Bronchial epithelial cell (primary cell): ENCODE measurements at regions not wholly inside any gene's neighbourhood (a gene's known extent, or its start where the extent isn't known, plus 50 kb on each side); places are given as distances from the start of the nearest gene placed in this dataset.

Experiments used
- DNase-seq: peaks from one replicate; pipeline ENCODE4 v3.0.0-alpha.2; 2010; ENCODE audit warnings: low read depth
- FAIRE-seq: peaks from 2 replicates; lab custom pipeline; 2011; peaks lifted over from hg19 to GRCh38; lab: Jason Lieb, UNC
- H3K27me3 ChIP-seq: 2 replicates; pipeline ENCODE4 v1.5.1; 2011; ENCODE audit warnings: low read length; ENCODE audit not compliant: control insufficient read depth, insufficient read depth
- H3K36me3 ChIP-seq: 2 replicates; pipeline ENCODE4 v1.5.1; 2011; ENCODE audit warnings: low read length; ENCODE audit not compliant: control insufficient read depth, insufficient read depth
- H3K4me3 ChIP-seq: 2 replicates; pipeline ENCODE4 v1.5.1; 2011; ENCODE audit warnings: mild to moderate bottlenecking, low read depth, low read length, control low read depth
- CTCF ChIP-seq: IDR thresholded peaks from 2 replicates; pipeline ENCODE4 v1.5.1; 2011; ENCODE audit warnings: mild to moderate bottlenecking, moderate library complexity, low read length, control low read depth, inconsistent platforms; ENCODE audit not compliant: insufficient read depth, severe bottlenecking

GRCh38 chr2:236507393-236508085 lies 62.1 kb upstream of the ACKR3 start:
- FAIRE-seq, result no peak
- Histone ChIP-seq H3K27me3 (no peaks in the 10 kb centered on the region), H3K4me3 (peak overlapping the region; percentile 44), H3K36me3 (no peaks in the 10 kb centered on the region)
- DNase-seq, result peak; percentile 71
- no peak for TF ChIP-seq CTCF

GRCh38 chr2:236508466-236508865 lies 61.2 kb upstream of the ACKR3 start:
- H3K36me3 ChIP-seq, result no peaks in the 10 kb centered on the region
- H3K27me3 ChIP-seq, result no peaks in the 10 kb centered on the region
- no peak overlapping the region for H3K4me3 ChIP-seq
- no peak for TF ChIP-seq CTCF
- no peak for DNase-seq
- no peak for FAIRE-seq

GRCh38 chr2:236510034-236510433 lies 59.6 kb upstream of the ACKR3 start:
- FAIRE-seq, result no peak
- H3K36me3 ChIP-seq, result no peaks in the 10 kb centered on the region

GRCh38 chr2:236511266-236511665 lies 58.4 kb upstream of the ACKR3 start:
- DNase-seq, result no peak
- H3K36me3 ChIP-seq, result no peaks in the 10 kb centered on the region
- no peak overlapping the region for H3K4me3 ChIP-seq
- TF ChIP-seq CTCF, result no peak
- no peaks in the 10 kb centered on the region for H3K27me3 ChIP-seq
- no peak for FAIRE-seq

More at GRCh38 chr2:236510034-236510433, 59.6 kb upstream of the ACKR3 start:
- no peak for DNase-seq
- Histone ChIP-seq H3K27me3 (no peaks in the 10 kb centered on the region), H3K4me3 (no peak overlapping the region)
- TF ChIP-seq CTCF, result no peak

GRCh38 chr2:236512267-236512666 lies 57.4 kb upstream of the ACKR3 start:
- DNase-seq, result no peak
- FAIRE-seq, result no peak
- no peak for TF ChIP-seq CTCF
- Histone ChIP-seq H3K4me3 (no peak overlapping the region), H3K36me3 (no peaks in the 10 kb centered on the region), H3K27me3 (no peaks in the 10 kb centered on the region)
